Endodermal cell (in vitro differentiated cells): ENCODE measurements at regions not wholly inside any gene's neighbourhood (a gene's known extent, or its start where the extent isn't known, plus 50 kb on each side); places are given as distances from the start of the nearest gene placed in this dataset.

Source experiments
- DNase-seq: peaks from one replicate; pipeline ENCODE4 v3.0.0-alpha.2; 2017
- H3K27ac ChIP-seq: 2 replicates; pipeline ENCODE4 v1.5.1; 2013; ENCODE audit warnings: mild to moderate bottlenecking, low read depth, low read length, moderate library complexity
- H3K27me3 ChIP-seq: 2 replicates; pipeline ENCODE4 v1.6.1; 2013; ENCODE audit warnings: mild to moderate bottlenecking, low read length, moderate library complexity; ENCODE audit not compliant: insufficient read depth, control insufficient read depth, poor library complexity, severe bottlenecking
- H3K36me3 ChIP-seq: 2 replicates; pipeline ENCODE4 v1.7.0; 2013; ENCODE audit warnings: mild to moderate bottlenecking, low read length, moderate library complexity; ENCODE audit not compliant: control insufficient read depth, insufficient read depth
- H3K4me1 ChIP-seq: one replicate; pipeline ENCODE4 v1.7.0; 2013; ENCODE audit warnings: low read length; ENCODE audit not compliant: control insufficient read depth, insufficient read depth
- H3K4me3 ChIP-seq: 2 replicates; pipeline ENCODE4 v1.5.1; 2013; ENCODE audit warnings: mild to moderate bottlenecking, low read length, moderate library complexity
- H3K9ac ChIP-seq: 2 replicates; pipeline ENCODE4 v1.6.1; 2013; ENCODE audit warnings: mild to moderate bottlenecking, low read length, moderate library complexity; ENCODE audit not compliant: poor library complexity, severe bottlenecking; ENCODE audit errors: extremely low read depth
- H3K9me3 ChIP-seq: 2 replicates; pipeline ENCODE4 v1.6.1; 2013; ENCODE audit warnings: mild to moderate bottlenecking, low read length, moderate library complexity; ENCODE audit not compliant: control insufficient read depth
- H3K27ac Mint-ChIP-seq: 2 replicates; pipeline ENCODE4 v1.8.0; 2020; ENCODE audit warnings: mixed read lengths
- H3K27me3 Mint-ChIP-seq: 2 replicates; pipeline ENCODE4 v1.8.0; 2021; ENCODE audit warnings: mild to moderate bottlenecking, mixed read lengths; ENCODE audit not compliant: insufficient read depth
- H3K36me3 Mint-ChIP-seq: 2 replicates; pipeline ENCODE4 v1.8.0; 2020; ENCODE audit warnings: low read depth, mixed read lengths
- H3K4me1 Mint-ChIP-seq: 2 replicates; pipeline ENCODE4 v1.8.0; 2020; ENCODE audit warnings: mixed read lengths
- H3K4me3 Mint-ChIP-seq: 2 replicates; pipeline ENCODE4 v1.8.0; 2020; ENCODE audit warnings: mild to moderate bottlenecking, moderate library complexity, mixed read lengths
- H3K9me3 Mint-ChIP-seq: 2 replicates; pipeline ENCODE4 v1.8.0; 2020; ENCODE audit warnings: mild to moderate bottlenecking, mixed read lengths
- WGBS, 2 experiments: methylation state at CpG; one replicate each; pipeline versions ENCODE4 v1.1.5 to v1.1.7; 2013; ENCODE audit warnings: missing lambda C conversion rate in 2 of 2, mixed read lengths in 1 of 2; ENCODE audit not compliant: insufficient coverage in 1 of 2, insufficient read length in 1 of 2; 5-methylcytosine and 5-hydroxymethylcytosine counted together
- TF ChIP-seq, protein P1 (sequence below): fragments of 200-600 bp; sonication (generic); conservative IDR thresholded peaks from 2 replicates; pipeline ENCODE4 v1.5.0; 2021; ENCODE audit warnings: antibody characterized with exemption, mild to moderate bottlenecking

DNA sequence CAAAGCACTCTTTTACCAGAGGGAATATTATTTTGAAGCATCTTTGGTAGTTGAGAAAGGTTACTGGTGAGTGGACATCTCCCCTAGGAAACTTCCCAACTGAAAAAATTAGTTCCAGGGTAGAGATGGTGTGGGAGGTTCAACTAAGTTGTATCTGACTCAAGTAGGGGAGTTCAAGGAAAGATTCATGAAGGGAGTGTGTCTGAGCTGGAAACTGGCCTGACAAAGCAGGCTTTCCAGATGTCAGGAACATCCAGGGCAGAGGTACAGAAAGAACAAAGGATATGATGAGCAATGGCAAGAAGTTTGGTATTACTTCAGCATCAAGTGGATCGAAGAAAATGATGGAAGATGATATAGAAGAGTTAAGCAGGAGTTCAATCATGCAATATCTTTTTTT, 458.0 kb upstream of the RIOK2 start:
- H3K9me3 ChIP-seq, result peaks cover 9% of the 10 kb centered on the region
- no peak overlapping the region for H3K27ac ChIP-seq
- H3K9ac ChIP-seq, result no peak overlapping the region
- Mint-ChIP-seq H3K36me3 (no peaks in the 10 kb centered on the region), H3K9me3 (peaks cover 6% of the 10 kb centered on the region), H3K4me1 (peaks cover 3% of the 10 kb centered on the region), H3K27ac (no peak overlapping the region), H3K4me3 (no peak overlapping the region), H3K27me3 (no peaks in the 10 kb centered on the region)
- H3K4me1 ChIP-seq, result peaks cover 2% of the 10 kb centered on the region
- H3K27me3 ChIP-seq, result no peaks in the 10 kb centered on the region
- H3K4me3 ChIP-seq, result no peak overlapping the region
- TF ChIP-seq, protein P1, sequence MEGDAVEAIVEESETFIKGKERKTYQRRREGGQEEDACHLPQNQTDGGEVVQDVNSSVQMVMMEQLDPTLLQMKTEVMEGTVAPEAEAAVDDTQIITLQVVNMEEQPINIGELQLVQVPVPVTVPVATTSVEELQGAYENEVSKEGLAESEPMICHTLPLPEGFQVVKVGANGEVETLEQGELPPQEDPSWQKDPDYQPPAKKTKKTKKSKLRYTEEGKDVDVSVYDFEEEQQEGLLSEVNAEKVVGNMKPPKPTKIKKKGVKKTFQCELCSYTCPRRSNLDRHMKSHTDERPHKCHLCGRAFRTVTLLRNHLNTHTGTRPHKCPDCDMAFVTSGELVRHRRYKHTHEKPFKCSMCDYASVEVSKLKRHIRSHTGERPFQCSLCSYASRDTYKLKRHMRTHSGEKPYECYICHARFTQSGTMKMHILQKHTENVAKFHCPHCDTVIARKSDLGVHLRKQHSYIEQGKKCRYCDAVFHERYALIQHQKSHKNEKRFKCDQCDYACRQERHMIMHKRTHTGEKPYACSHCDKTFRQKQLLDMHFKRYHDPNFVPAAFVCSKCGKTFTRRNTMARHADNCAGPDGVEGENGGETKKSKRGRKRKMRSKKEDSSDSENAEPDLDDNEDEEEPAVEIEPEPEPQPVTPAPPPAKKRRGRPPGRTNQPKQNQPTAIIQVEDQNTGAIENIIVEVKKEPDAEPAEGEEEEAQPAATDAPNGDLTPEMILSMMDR, result no peak
- WGBS, 2 experiments, result 92% methylated on average over 1 of the region's 1 CpG; no CpG with 5 or more reads in 1 of the 2 experiments
- H3K36me3 ChIP-seq, result no peaks in the 10 kb centered on the region
- DNase-seq, result no peak

- peaks cover 18% of the 10 kb centered on the region for H3K9me3 ChIP-seq
- no peaks in the 10 kb centered on the region for H3K27me3 ChIP-seq
- TF ChIP-seq, protein P1, result no peak
- no peak overlapping the region for H3K4me3 ChIP-seq
- Mint-ChIP-seq H3K9me3 (peaks cover 14% of the 10 kb centered on the region), H3K36me3 (peaks cover 3% of the 10 kb centered on the region), H3K27ac (no peak overlapping the region), H3K4me3 (no peak overlapping the region), H3K27me3 (peaks cover 2% of the 10 kb centered on the region), H3K4me1 (no peaks in the 10 kb centered on the region)
- H3K9ac ChIP-seq, result no peak overlapping the region
- DNase-seq, result no peak
- no peaks in the 10 kb centered on the region for H3K36me3 ChIP-seq
- no peak overlapping the region for H3K27ac ChIP-seq
- H3K4me1 ChIP-seq, result no peaks in the 10 kb centered on the region
These were observed 461.2 kb upstream of the RIOK2 start for GRCh38 chr5:97644206-97644605.

DNA sequence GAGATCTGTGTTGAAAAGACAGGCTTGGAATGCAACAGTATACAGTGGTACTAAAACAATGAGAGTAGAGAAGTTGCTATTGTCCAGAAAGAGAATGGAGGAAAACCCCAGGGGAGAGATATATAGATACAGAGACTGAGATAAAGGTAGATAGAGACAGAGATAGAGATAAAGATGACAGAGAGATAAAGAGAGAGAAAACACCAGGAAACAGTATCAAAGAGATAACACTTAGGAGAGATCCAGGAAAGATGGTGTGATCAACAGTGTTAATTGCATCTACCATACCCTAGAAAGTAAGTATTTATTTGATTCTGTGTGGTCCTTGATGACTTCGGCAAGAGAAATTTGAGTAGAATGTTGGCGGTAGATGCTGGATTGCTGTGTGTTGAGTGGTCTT, 461.8 kb upstream of the RIOK2 start:
- peaks cover 18% of the 10 kb centered on the region for H3K9me3 ChIP-seq
- TF ChIP-seq, protein P1, result no peak
- no peak for DNase-seq
- Mint-ChIP-seq H3K9me3 (peaks cover 16% of the 10 kb centered on the region), H3K27me3 (peaks cover 2% of the 10 kb centered on the region), H3K27ac (no peak overlapping the region), H3K4me1 (no peaks in the 10 kb centered on the region), H3K4me3 (no peak overlapping the region), H3K36me3 (peaks cover 3% of the 10 kb centered on the region)
- no peak overlapping the region for H3K4me3 ChIP-seq
- H3K27me3 ChIP-seq, result no peaks in the 10 kb centered on the region
- H3K9ac ChIP-seq, result no peak overlapping the region
- H3K27ac ChIP-seq, result no peak overlapping the region
- H3K4me1 ChIP-seq, result no peaks in the 10 kb centered on the region
- 95 to 100% methylated on average over 1 to 2 of the region's 2 CpGs for WGBS, 2 experiments
- H3K36me3 ChIP-seq, result no peaks in the 10 kb centered on the region
